ENCODE measurements at regions not wholly inside any gene's neighbourhood (a gene's known extent, or its start where the extent isn't known, plus 50 kb on each side); places are given as distances from the start of the nearest gene placed in this dataset.

DNA sequence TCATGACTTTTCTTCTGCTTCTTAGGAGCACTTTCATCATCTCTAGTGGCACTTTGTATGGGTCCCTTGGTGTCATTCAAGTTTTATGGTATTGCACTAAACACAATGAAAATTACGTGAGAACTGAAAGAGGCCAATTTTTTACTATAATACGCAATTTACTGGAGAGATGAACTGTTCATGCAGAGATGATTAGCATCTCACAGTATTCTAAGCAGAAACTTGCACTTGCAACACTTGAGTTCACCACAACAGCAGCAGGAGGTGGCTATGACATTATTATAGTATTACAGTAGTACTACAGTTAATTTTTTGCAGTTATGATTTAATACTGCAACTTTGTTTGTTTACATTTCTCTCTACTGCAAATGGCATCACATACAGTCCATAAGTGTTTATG is 793.1 kb upstream of the CRIM1 start:
- TF ChIP-seq, protein P1, sequence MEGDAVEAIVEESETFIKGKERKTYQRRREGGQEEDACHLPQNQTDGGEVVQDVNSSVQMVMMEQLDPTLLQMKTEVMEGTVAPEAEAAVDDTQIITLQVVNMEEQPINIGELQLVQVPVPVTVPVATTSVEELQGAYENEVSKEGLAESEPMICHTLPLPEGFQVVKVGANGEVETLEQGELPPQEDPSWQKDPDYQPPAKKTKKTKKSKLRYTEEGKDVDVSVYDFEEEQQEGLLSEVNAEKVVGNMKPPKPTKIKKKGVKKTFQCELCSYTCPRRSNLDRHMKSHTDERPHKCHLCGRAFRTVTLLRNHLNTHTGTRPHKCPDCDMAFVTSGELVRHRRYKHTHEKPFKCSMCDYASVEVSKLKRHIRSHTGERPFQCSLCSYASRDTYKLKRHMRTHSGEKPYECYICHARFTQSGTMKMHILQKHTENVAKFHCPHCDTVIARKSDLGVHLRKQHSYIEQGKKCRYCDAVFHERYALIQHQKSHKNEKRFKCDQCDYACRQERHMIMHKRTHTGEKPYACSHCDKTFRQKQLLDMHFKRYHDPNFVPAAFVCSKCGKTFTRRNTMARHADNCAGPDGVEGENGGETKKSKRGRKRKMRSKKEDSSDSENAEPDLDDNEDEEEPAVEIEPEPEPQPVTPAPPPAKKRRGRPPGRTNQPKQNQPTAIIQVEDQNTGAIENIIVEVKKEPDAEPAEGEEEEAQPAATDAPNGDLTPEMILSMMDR (IDR thresholded peaks at IDR 0.05; ENCODE audit: extremely low read depth, missing control alignments), result no peak

DNA sequence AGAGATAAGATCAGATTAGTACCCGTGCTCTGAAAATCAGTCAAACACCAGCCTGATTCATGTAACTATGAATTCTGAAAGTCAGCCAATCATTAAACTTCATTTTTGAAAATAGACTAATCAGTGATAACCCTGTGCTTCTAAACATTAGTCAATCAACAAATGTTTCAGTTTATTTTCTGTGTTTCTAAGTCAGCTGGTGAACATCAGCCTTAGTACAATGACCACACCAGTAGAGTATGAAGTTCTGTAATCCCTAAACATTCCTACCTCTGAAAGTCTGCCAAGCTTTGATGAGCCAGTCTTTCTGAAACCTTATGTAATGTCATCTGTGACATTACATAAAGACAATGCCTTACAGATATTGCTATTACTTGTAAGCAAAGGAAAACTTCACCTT is 807.4 kb upstream of the CRIM1 start:
- TF ChIP-seq, protein P1 (IDR thresholded peaks at IDR 0.05; ENCODE audit: extremely low read depth, missing control alignments), result no peak
- DNase-seq (ENCODE audit: low spot score), result no peak

More for the DNA sequence above, 793.1 kb upstream of the CRIM1 start:
- DNase-seq (ENCODE audit: low spot score), result no peak

DNA sequence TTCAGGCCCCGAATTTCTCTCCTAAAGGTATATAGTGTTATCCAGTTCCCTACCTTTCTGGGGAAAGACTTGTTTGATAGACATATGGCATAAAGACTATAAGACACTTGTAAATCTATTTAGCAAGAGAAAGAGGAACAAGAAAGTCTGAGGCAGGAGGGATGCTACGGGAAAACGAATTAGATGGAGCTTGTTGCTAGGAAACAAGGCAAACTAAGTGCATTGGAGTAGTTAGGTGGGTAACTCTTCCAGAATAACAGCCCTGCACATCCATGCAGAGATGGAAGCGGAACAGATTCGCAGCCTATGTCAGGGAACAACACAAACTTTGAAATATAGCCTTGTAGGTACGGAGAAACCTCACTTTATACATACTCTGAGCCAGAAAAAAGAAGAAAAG is 810.3 kb upstream of the CRIM1 start:
- no peak for DNase-seq (ENCODE audit: low spot score)
- TF ChIP-seq, protein P1 (IDR thresholded peaks at IDR 0.05; ENCODE audit: extremely low read depth, missing control alignments), result no peak

DNA sequence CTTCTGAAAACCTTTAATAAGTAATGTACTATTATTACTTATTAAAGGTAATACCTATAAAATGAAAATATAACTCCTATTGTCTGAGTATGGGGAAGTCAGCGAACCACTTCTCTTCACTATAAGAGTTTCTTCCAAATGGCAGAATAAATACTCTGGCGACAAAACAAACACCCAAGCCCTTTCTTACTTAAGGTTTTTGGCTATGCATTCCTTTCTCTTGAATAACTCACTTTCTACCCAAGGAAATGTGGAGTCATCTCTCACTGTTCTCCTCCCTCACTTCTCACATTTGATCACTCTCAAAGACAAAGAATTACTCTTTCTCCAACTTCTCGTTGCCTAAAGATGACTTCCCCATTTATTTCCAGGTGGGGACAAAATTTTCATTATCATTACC is 816.8 kb upstream of the CRIM1 start:
- no peak for DNase-seq (ENCODE audit: low spot score)
- TF ChIP-seq, protein P1 (IDR thresholded peaks at IDR 0.05; ENCODE audit: extremely low read depth, missing control alignments), result no peak

DNA sequence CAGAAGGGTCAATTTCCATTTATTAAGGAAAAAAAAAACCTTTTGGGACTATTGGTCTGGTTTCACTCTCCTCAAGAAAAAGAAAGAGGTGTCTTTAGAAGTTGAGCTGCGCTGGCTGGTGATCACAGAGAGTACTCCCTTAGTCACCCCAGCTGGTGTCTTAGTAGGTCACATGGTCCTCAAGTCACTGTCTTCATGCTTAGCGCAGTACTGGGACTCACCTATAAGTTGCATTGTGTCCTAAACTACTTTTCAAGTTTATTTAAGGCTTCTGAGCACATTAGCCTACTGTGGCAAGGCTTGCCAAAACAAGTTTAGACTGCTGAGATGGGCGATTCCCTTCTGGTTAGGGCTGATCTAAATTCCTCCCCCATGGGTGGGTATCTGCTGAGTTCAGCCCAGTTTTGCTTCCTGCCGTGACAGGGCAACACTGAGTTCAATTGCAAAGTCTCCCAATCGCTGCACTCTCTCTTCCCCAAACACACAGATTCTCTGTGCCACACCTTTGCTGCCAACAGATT is 824.9 kb upstream of the CRIM1 start:
- no peak for DNase-seq (ENCODE audit: low spot score)
- TF ChIP-seq, protein P1 (IDR thresholded peaks at IDR 0.05; ENCODE audit: extremely low read depth, missing control alignments), result no peak

DNA sequence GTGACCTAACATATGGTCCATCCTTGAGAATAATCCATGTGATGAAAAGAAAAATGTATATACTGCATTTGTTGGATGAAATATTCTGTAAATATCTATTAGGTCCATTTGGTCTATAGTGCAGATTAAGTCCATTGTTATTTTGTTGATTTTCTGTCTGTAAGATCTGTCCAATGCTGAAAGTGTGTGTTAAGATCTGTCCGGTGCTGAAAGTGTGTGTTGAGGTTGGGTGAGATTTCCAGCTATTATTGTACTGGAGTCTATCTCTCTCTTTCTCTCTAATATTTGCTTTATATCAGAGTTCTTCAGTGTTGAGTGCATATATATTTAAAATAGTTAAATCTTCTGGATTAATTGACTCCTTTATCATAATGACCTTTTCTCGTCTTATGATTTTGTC is 828.8 kb upstream of the CRIM1 start:
- DNase-seq (ENCODE audit: low spot score), result no peak
- TF ChIP-seq, protein P1 (IDR thresholded peaks at IDR 0.05; ENCODE audit: extremely low read depth, missing control alignments), result no peak

DNA sequence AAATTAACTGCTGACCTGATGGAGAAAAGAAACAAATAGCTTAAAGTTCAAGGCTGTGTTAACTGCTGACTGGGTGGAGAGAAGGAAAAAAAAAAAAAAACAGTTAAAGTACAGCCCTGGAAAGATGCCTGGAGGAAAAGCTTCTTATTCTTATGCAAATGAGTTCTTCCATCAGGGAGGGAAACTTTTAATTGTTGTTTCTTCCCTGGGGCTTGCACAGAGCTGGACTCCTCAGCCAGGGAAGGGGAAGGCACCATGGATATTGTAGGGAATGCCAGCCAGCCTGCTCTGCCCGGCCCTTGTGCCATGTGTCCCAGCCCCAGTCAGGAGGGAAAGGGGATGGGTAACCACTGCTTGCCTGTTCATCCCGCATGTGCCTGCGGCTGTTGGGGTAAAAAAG is 833.1 kb upstream of the CRIM1 start:
- TF ChIP-seq, protein P1 (IDR thresholded peaks at IDR 0.05; ENCODE audit: extremely low read depth, missing control alignments), result no peak
- DNase-seq (ENCODE audit: low spot score), result no peak
